KBM-7 (cell line): ENCODE measurements at regions not wholly inside any gene's neighbourhood (a gene's known extent, or its start where the extent isn't known, plus 50 kb on each side); places are given as distances from the start of the nearest gene placed in this dataset.

Experiments used
- DNase-seq: peaks from one replicate; pipeline ENCODE4 v3.0.0-alpha.2; 2015
- in situ Hi-C: fragments of 300-500 bp; cut with MboI; formaldehyde crosslinking; loops from 2 replicates; pipeline ENCODE4 v1.14.3; 2020; ENCODE audit warnings: low sequenced_read_pairs, low pct_unique_long_range_greater_than_20kb, mixed read lengths

DNA sequence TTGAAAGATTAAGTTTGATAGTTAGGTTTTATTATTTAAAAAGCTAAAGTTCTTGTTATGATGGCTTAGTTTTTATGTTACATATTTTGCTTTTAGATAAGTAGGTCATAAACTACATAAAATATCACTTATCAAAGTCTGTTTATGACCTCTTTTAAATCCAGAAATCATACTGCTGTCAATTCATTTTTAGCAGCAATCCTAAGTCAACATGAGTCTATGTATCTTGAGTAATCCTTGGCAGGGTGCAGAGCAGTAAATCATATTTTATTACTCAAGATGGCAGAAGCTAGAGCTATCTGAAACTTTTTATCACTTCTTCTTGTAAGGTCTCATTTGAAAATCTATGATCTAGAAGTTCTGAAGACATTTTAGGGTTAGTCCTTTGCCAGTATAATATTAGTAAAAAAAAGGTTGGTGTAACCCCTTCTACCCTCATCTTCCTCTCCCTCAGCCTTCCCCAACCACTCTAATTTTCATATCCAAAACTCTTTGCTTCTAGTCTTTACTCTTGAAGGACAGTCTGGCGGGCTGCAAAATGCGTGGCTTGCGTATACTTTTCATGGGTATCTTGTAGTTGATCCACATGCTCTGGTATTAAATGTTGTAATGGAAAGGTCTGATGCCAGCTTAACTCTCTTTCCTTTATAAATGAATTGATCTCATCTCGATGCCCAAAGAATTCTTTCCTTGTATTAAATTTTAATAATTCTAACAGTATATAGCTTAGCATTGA lies 134.0 kb upstream of the THRB start:
- in situ Hi-C loops: no loop called here

GRCh38 chr3:24631481-24631880 lies 136.8 kb upstream of the THRB start:
- no peak for DNase-seq
- in situ Hi-C loops: no loop called here

More for the DNA sequence above, 134.0 kb upstream of the THRB start:
- DNase-seq: no peak

GRCh38 chr3:24639061-24639460 lies 144.4 kb upstream of the THRB start:
- in situ Hi-C loops: no loop called here
- no peak for DNase-seq

GRCh38 chr3:24639481-24640329 lies 145.1 kb upstream of the THRB start:
- in situ Hi-C loops: no loop called here
- DNase-seq: no peak

DNA sequence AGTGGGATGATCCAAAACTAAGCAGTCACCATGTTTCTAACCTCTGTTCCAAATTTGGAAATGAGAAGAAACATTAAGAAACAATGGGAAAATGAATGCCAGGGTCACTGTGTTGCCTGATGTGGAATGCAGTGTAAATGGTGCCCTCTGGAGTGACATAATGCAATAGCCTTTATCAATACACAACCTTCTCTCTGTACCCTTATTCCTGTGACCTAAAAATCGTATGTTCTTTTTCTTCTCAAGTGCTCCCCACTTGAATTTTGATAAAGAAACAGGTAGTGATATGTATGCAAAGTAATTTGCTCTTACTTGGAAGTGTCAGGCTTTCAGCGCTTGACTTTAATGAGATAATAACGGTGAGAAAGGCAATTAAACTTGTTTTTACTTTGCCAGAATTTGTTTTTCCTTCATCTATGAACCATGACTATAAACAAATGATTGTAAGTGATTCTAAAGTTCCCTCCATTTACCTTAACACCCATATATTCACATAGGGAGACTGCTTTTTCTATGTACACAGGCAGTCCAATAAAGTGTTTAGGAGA lies 145.8 kb upstream of the THRB start:
- in situ Hi-C loops: no loop called here
- peak; percentile 20 for DNase-seq

- in situ Hi-C loops: no loop called here
- DNase-seq: no peak
Observed at GRCh38 chr3:24641628-24642027, 147.0 kb upstream of the THRB start.

DNA sequence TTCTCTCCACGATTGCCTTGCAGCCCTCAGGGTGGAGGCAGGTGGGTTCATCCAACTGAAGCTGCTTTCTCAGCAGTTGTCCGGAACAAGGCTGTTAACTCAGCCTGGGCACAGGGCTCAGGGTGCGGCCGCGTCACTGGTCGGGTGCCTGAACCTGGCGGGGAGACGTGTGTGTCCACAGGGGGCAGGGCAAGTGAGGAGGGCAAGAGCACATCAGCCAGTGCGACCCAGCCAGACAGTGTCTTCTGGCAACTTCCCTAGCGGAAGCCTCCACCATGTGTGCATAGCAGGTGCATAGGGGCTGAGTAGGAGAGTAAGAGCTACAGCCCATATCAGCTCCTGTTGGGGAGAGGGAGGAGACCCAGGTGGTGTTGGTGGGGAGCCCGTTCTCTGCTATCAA lies 150.4 kb upstream of the THRB start:
- no peak for DNase-seq
- in situ Hi-C loops: no loop called here

- no peak for DNase-seq
- in situ Hi-C loops: no loop called here
Observed at GRCh38 chr3:24646790-24647189, 152.1 kb upstream of the THRB start.

GRCh38 chr3:24648063-24648462 lies 153.4 kb upstream of the THRB start:
- in situ Hi-C loops: no loop called here

DNA sequence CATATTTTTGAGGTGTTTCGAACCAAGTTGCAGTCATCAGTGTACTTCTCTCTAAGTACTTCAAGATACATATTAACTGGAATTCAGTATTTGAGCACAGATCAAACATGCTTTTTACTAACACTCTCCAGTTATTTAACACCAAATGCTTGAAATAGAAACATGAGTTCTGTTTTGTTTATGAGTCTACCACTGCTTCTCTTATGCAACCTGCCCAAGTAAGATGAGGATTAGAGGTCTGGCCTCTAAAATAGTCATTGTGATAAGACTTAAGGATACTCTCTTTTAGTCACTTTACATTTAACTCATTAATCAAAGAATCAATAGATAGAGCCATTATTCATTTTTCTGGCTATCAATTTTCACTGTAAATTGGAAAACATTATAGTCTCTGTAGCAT lies 156.2 kb upstream of the THRB start:
- in situ Hi-C loops: loop anchor here (25.0 kb wide), 1 partner anchor 639 kb away; no protein-coding TSS in a partner anchor
- no peak for DNase-seq

More at GRCh38 chr3:24648063-24648462, 153.4 kb upstream of the THRB start:
- DNase-seq: no peak

DNA sequence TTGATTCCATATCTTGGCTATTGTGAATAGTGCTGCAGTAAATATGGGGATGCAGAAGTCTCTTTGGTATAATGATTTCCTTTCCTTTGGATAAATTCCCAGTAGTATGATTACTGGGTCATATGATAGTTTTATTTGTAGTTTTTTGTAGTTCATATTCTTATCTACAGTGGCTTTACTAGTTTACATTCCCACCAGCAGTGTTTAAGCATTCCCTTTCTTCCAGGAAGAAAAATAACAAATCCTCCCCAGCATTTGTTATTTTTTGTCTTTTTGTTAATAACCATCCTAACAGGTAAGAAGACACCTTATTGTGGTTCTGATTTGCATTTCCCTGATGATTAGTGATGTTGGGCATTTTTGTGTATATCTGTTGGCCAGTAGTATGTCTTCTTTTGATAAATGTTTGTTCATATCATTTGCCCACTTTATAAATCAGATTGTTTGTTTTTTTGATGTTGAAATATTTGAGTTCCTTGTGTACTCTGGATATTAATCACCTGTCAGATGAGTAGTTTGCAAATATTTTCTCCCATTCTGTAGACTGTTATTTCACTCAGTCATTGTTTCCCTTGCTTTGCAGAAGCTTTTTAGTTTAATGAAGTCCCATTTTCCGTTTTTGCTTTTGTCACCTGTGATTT lies 163.3 kb upstream of the THRB start:
- DNase-seq: no peak
- in situ Hi-C loops: loop anchor here (25.0 kb wide), 1 partner anchor 646 kb away; no protein-coding TSS in a partner anchor

- DNase-seq: no peak
- in situ Hi-C loops: loop anchor here (25.0 kb wide), 1 partner anchor 649 kb away; no protein-coding TSS in a partner anchor
Observed at GRCh38 chr3:24661175-24661584, 166.5 kb upstream of the THRB start.

- in situ Hi-C loops: loop anchor here (25.0 kb wide), 1 partner anchor 650 kb away; no protein-coding TSS in a partner anchor
- no peak for DNase-seq
Observed at GRCh38 chr3:24662449-24663345, 168.0 kb upstream of the THRB start.

DNA sequence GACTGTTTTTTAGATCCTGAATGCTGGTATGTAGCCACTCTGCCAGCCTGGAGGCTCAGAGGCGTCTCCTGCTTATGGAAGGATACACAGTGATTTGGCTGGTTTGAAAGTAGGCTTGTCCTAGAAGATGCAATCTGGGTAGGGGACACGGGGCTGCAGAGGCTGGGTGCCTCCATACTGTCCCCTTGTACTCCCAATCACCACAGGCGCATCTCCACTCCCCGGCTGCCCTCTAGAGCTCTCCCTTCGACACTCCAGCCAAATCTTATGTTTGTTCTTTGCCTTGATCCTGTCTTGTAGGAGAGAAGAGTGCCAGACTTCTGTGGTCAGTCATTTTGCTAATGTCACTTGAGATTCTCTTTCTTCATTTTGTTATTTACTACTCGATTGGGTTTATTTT lies 168.8 kb upstream of the THRB start:
- no peak for DNase-seq
- in situ Hi-C loops: loop anchor here (25.0 kb wide), 1 partner anchor 651 kb away; no protein-coding TSS in a partner anchor

GRCh38 chr3:24668039-24668438 lies 173.4 kb upstream of the THRB start:
- no peak for DNase-seq
- in situ Hi-C loops: loop anchor here (25.0 kb wide), 1 partner anchor 656 kb away; no protein-coding TSS in a partner anchor

DNA sequence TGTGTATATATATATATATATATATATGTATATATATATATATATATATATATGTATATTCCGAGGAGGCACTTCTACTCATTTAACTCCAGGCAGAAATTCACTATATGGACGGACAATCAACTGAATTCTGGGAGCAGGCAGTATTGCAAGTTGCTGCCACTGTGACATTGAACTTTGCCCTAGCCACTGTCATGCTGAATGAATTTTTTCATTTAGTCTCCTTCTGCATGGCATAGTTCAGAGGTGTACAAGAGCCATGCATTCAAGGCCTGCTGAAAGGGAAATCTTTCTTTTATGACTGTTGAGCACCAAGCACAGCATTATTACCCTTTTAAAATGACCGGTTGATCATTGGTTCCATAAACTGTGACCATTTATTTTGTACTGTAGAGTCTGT lies 176.2 kb upstream of the THRB start:
- in situ Hi-C loops: loop anchor here (25.0 kb wide), 1 partner anchor 659 kb away; no protein-coding TSS in a partner anchor
- no peak for DNase-seq

GRCh38 chr3:24673596-24673995 lies 178.9 kb upstream of the THRB start:
- in situ Hi-C loops: loop anchor here (25.0 kb wide), 1 partner anchor 661 kb away; no protein-coding TSS in a partner anchor
- DNase-seq: no peak

GRCh38 chr3:24674261-24674660 lies 179.6 kb upstream of the THRB start:
- no peak for DNase-seq
- in situ Hi-C loops: loop anchor here (25.0 kb wide), 1 partner anchor 662 kb away; no protein-coding TSS in a partner anchor
